H1 (cell line): ENCODE measurements at regions not wholly inside any gene's neighbourhood (a gene's known extent, or its start where the extent isn't known, plus 50 kb on each side); places are given as distances from the start of the nearest gene placed in this dataset.

ENCODE experiments used
- ASH2L ChIP-seq: fragments of 200-600, 300-600 bp; sonication (generic); IDR thresholded peaks from one replicate; pipeline ENCODE4 v1.7.1; 2017; ENCODE audit warnings: low read length
- CEBPB ChIP-seq: IDR thresholded peaks from 2 replicates; pipeline ENCODE4 v1.6.1; 2012; ENCODE audit warnings: low read depth, low read length
- JUN ChIP-seq: IDR thresholded peaks from 2 replicates; pipeline ENCODE4 v1.6.1; 2011; ENCODE audit warnings: low read depth, mild to moderate bottlenecking, improper control_type of control experiment, low read length
- KDM1A ChIP-seq: fragments of 200-600, 300-600 bp; sonication (generic); IDR thresholded peaks from 2 replicates; pipeline ENCODE4 v1.7.1; 2016; ENCODE audit warnings: mild to moderate bottlenecking, low read length, borderline replicate concordance
- KDM4A ChIP-seq: IDR thresholded peaks from one replicate; pipeline ENCODE4 v1.7.1; 2012; ENCODE audit warnings: low read depth, mild to moderate bottlenecking, moderate library complexity, low read length, inconsistent platforms; ENCODE audit not compliant: severe bottlenecking
- PHF8 ChIP-seq: fragments of 200-600 bp; sonication (generic); conservative IDR thresholded peaks from 2 replicates; pipeline ENCODE4 v1.7.1; 2012; ENCODE audit warnings: low read depth, mild to moderate bottlenecking, inconsistent platforms, low read length, moderate library complexity
- RXRA ChIP-seq: IDR thresholded peaks from 2 replicates; pipeline ENCODE4 v1.6.1; 2011; ENCODE audit warnings: low read depth, mild to moderate bottlenecking, low read length, moderate library complexity; ENCODE audit not compliant: insufficient read depth
- SP4 ChIP-seq: IDR thresholded peaks from 2 replicates; pipeline ENCODE4 v1.6.1; 2012; ENCODE audit warnings: low read length, inconsistent platforms
- SUZ12 ChIP-seq: fragments of 200-600 bp; sonication (generic); IDR thresholded peaks from 2 replicates; pipeline ENCODE4 v1.6.1; 2012; ENCODE audit warnings: mild to moderate bottlenecking, inconsistent platforms, low read length, moderate library complexity, mixed read lengths
- TAF1 ChIP-seq: IDR thresholded peaks from 2 replicates; pipeline ENCODE4 v1.6.1; 2011; ENCODE audit warnings: mild to moderate bottlenecking, low read depth, low read length
- TCF12 ChIP-seq: IDR thresholded peaks from 2 replicates; pipeline ENCODE4 v1.6.1; 2011; ENCODE audit warnings: low read depth, mild to moderate bottlenecking, low read length
- TEAD4 ChIP-seq: IDR thresholded peaks from 2 replicates; pipeline ENCODE4 v1.6.1; 2012; ENCODE audit warnings: low read depth, low read length, inconsistent platforms, mixed read lengths
- YY1 ChIP-seq: IDR thresholded peaks from 2 replicates; pipeline ENCODE4 v1.6.1; 2011; ENCODE audit warnings: low read depth, mild to moderate bottlenecking, low read length
- TF ChIP-seq, protein P1 (sequence below): fragments of 300-600 bp; sonication (generic); IDR thresholded peaks from 2 replicates; pipeline ENCODE4 v1.7.1; 2012; ENCODE audit warnings: low read length, moderate library complexity, mild to moderate bottlenecking, inconsistent platforms; ENCODE audit not compliant: insufficient replicate concordance

DNA sequence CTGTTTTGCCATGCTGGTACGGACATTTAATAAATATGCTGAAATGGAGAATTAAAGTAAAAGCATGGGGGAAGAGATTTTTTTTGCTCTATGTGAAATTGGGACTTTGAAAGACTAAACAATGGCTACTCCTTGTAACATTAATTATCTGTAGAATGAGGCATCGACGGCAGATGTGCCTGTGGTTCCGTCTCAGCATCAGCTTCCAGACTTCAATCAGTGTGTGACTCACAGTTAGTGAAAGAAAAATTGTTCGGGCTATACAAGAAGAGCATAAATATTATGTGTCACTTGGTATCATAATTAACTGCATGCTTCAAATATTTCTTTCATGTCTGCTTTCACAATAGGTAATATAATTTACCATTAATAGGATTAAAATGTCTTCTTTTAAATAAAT, 117.0 kb upstream of the SMIM21 start (continued):
- TF ChIP-seq, protein P1, sequence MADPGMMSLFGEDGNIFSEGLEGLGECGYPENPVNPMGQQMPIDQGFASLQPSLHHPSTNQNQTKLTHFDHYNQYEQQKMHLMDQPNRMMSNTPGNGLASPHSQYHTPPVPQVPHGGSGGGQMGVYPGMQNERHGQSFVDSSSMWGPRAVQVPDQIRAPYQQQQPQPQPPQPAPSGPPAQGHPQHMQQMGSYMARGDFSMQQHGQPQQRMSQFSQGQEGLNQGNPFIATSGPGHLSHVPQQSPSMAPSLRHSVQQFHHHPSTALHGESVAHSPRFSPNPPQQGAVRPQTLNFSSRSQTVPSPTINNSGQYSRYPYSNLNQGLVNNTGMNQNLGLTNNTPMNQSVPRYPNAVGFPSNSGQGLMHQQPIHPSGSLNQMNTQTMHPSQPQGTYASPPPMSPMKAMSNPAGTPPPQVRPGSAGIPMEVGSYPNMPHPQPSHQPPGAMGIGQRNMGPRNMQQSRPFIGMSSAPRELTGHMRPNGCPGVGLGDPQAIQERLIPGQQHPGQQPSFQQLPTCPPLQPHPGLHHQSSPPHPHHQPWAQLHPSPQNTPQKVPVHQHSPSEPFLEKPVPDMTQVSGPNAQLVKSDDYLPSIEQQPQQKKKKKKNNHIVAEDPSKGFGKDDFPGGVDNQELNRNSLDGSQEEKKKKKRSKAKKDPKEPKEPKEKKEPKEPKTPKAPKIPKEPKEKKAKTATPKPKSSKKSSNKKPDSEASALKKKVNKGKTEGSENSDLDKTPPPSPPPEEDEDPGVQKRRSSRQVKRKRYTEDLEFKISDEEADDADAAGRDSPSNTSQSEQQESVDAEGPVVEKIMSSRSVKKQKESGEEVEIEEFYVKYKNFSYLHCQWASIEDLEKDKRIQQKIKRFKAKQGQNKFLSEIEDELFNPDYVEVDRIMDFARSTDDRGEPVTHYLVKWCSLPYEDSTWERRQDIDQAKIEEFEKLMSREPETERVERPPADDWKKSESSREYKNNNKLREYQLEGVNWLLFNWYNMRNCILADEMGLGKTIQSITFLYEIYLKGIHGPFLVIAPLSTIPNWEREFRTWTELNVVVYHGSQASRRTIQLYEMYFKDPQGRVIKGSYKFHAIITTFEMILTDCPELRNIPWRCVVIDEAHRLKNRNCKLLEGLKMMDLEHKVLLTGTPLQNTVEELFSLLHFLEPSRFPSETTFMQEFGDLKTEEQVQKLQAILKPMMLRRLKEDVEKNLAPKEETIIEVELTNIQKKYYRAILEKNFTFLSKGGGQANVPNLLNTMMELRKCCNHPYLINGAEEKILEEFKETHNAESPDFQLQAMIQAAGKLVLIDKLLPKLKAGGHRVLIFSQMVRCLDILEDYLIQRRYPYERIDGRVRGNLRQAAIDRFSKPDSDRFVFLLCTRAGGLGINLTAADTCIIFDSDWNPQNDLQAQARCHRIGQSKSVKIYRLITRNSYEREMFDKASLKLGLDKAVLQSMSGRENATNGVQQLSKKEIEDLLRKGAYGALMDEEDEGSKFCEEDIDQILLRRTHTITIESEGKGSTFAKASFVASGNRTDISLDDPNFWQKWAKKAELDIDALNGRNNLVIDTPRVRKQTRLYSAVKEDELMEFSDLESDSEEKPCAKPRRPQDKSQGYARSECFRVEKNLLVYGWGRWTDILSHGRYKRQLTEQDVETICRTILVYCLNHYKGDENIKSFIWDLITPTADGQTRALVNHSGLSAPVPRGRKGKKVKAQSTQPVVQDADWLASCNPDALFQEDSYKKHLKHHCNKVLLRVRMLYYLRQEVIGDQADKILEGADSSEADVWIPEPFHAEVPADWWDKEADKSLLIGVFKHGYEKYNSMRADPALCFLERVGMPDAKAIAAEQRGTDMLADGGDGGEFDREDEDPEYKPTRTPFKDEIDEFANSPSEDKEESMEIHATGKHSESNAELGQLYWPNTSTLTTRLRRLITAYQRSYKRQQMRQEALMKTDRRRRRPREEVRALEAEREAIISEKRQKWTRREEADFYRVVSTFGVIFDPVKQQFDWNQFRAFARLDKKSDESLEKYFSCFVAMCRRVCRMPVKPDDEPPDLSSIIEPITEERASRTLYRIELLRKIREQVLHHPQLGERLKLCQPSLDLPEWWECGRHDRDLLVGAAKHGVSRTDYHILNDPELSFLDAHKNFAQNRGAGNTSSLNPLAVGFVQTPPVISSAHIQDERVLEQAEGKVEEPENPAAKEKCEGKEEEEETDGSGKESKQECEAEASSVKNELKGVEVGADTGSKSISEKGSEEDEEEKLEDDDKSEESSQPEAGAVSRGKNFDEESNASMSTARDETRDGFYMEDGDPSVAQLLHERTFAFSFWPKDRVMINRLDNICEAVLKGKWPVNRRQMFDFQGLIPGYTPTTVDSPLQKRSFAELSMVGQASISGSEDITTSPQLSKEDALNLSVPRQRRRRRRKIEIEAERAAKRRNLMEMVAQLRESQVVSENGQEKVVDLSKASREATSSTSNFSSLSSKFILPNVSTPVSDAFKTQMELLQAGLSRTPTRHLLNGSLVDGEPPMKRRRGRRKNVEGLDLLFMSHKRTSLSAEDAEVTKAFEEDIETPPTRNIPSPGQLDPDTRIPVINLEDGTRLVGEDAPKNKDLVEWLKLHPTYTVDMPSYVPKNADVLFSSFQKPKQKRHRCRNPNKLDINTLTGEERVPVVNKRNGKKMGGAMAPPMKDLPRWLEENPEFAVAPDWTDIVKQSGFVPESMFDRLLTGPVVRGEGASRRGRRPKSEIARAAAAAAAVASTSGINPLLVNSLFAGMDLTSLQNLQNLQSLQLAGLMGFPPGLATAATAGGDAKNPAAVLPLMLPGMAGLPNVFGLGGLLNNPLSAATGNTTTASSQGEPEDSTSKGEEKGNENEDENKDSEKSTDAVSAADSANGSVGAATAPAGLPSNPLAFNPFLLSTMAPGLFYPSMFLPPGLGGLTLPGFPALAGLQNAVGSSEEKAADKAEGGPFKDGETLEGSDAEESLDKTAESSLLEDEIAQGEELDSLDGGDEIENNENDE, result no peak
- TF ChIP-seq SP4 (no peak), CEBPB (no peak), ASH2L (no peak), JUN (no peak), RXRA (no peak), TCF12 (no peak), YY1 (no peak), PHF8 (no peak), SUZ12 (no peak), TAF1 (no peak), KDM1A (no peak), TEAD4 (no peak), KDM4A (no peak)
